M059J (cell line): ENCODE measurements at regions not wholly inside any gene's neighbourhood (a gene's known extent, or its start where the extent isn't known, plus 50 kb on each side); places are given as distances from the start of the nearest gene placed in this dataset.

Experiments
- DNase-seq: peaks from one replicate; pipeline ENCODE4 v3.0.0-alpha.2; 2012; ENCODE audit warnings: low read depth

GRCh38 chr14:104274806-104275205 lies 136.4 kb downstream of the KIF26A start:
- no peak for DNase-seq

- no peak for DNase-seq
Measured at GRCh38 chr14:104277416-104278213, 139.2 kb downstream of the KIF26A start.

- no peak for DNase-seq
Measured at GRCh38 chr14:104278214-104278534, 139.8 kb downstream of the KIF26A start.

- DNase-seq, result no peak
Measured at GRCh38 chr14:104280085-104280901, 141.9 kb downstream of the KIF26A start.

GRCh38 chr14:104280902-104281767 lies 142.7 kb downstream of the KIF26A start:
- DNase-seq, result no peak

- DNase-seq, result no peak
Measured at GRCh38 chr14:104281768-104282301, 143.4 kb downstream of the KIF26A start.

- no peak for DNase-seq
Measured at GRCh38 chr14:104282332-104283196, 144.2 kb downstream of the KIF26A start.

- no peak for DNase-seq
Measured at GRCh38 chr14:104283197-104284106, 145.1 kb downstream of the KIF26A start.

- DNase-seq, result no peak
Measured at GRCh38 chr14:104284107-104284592, 145.8 kb downstream of the KIF26A start.

- DNase-seq, result no peak
Measured at GRCh38 chr14:104284636-104285507, 146.5 kb downstream of the KIF26A start.

- no peak for DNase-seq
Measured at GRCh38 chr14:104285508-104285840, 147.1 kb downstream of the KIF26A start.

- no peak for DNase-seq
Measured at GRCh38 chr14:104286086-104286485, 147.7 kb downstream of the KIF26A start.

GRCh38 chr14:104286496-104286895 lies 148.1 kb downstream of the KIF26A start:
- DNase-seq, result no peak

- DNase-seq, result no peak
Measured at GRCh38 chr14:104287301-104288009, 149.1 kb downstream of the KIF26A start.

- no peak for DNase-seq
Measured at GRCh38 chr14:104288272-104288671, 149.9 kb downstream of the KIF26A start.

GRCh38 chr14:104289507-104289906 lies 151.1 kb downstream of the KIF26A start:
- no peak for DNase-seq

- no peak for DNase-seq
Measured at GRCh38 chr14:104290058-104290667, 151.8 kb downstream of the KIF26A start.

GRCh38 chr14:104290756-104291122 lies 152.4 kb downstream of the KIF26A start:
- no peak for DNase-seq
